HG02610 (cell line): ENCODE measurements at regions not wholly inside any gene's neighbourhood (a gene's known extent, or its start where the extent isn't known, plus 50 kb on each side); places are given as distances from the start of the nearest gene placed in this dataset.

Experiments used
- ATAC-seq: cut with Tn5 transposase; IDR thresholded peaks from one replicate; pipeline ENCODE4 v1.9.1; 2021; ENCODE audit warnings: mild to moderate bottlenecking, moderate library complexity; ENCODE audit not compliant: unreplicated experiment

DNA sequence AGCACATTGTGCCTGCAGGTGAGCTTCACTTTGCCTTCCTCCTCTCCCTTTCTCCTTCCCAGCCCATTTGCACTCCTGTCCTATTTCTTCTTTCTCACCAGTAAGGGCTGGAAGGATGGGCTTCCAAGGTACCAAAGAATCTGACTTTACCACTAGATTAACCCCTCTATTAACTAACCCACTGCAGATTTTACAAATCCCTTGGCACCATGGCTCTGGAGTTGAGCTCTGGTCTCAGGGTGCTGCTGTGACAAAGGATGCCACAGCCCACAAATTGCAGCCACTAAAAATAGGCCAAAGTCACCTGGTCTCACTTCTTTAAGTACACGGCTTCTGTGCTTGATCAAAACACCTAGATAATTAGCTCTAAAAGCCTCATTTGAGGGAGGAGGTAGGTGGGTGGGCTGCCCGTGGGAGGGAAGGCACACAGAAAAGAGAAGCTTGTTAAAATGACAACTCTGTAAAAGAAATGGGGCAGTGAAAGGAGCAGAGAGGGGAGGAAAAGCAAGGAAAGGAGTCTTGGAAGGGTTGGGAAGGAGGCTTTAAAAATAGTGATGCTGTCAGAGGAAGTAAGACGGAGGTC is 327.4 kb downstream of the DRD1 start:
- ATAC-seq: no peak

DNA sequence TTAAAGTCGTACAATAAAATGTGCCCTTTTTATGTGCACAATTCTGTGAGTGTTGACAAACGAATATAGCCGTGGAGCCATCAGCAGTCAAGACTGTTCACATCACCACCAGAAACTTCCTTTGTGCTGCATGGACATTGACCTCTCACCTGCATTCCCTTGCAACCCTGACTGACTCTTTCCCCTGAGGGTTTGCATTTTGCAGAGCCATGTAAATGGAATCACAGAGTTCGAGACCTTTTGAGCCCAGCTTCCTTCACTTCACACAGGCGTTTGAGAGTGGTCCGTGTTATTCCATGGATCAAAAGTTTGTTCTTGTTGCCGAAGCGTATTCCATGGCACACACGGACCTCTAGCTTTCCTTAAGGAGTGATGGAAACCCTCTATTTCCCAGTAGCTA is 328.2 kb downstream of the DRD1 start:
- ATAC-seq: no peak

DNA sequence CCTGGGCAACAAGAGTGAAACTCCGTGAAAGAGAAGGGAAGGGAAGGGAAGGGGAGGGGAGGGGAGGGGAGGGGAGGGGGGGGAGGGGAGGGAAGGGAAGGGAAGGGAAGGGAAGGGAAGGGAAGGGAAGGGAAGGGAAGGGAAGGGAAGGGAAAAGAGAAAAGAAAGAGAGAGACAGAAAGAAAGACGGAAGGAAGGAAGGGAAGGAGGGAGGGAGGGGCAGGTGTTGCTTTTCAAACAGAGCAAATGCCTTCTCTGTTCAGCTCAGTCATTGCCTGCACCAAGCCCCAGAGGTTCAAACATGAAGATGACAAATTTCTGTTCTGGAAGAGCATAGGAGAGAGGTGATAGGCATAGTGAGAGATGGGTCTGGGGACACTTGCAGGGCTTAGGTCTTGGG is 330.0 kb downstream of the DRD1 start:
- no peak for ATAC-seq

DNA sequence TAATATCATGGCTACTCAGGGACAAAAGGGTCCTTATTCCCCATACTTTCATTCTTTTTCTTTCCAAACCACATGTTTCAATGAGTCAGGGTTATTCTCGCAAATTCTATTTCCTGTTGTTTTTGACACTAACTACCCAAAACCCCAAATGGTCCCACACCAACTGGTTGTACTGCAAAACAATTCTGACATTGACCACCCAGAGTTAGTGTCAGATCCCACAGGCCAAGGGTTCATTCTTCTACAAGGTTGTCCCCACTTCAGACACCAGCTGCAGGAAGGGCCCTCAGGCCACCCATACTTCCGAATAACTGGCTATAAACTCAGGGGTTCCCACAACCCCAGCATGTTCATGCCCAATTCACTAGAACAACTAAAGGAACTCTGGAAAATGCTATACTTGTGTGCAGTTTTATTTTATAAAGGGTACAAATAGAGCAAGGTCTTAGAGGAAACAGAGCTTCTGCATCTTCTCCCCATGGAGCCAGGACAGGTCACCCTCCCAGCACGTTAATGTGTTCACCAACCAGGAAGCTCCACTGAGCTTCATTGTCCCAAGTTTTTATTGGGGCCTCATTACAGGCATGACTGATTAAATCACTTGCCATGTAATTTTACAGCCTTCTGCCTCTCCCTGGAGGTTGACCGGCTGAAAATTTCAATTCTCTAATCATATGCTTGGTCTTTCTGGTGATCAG is 334.8 kb downstream of the DRD1 start:
- no peak for ATAC-seq

DNA sequence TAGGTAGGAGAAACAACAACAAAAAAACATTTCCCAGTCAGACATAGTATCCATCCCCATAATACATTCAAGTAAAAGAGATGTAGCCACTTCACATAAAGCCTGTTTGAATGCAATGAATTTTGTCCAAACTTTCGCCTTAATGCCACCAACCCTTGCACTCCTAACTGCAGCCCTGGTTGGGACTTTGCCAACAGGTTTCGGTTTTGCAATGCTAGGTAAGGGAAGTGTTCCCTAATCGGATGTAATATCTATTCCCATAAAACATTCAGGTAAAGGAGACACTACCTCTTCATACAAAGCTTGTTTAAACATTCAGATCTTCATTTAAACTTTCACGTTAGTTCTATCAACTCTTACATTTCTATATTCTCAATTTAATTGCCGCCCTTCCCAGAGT is 336.1 kb downstream of the DRD1 start:
- ATAC-seq: no peak

DNA sequence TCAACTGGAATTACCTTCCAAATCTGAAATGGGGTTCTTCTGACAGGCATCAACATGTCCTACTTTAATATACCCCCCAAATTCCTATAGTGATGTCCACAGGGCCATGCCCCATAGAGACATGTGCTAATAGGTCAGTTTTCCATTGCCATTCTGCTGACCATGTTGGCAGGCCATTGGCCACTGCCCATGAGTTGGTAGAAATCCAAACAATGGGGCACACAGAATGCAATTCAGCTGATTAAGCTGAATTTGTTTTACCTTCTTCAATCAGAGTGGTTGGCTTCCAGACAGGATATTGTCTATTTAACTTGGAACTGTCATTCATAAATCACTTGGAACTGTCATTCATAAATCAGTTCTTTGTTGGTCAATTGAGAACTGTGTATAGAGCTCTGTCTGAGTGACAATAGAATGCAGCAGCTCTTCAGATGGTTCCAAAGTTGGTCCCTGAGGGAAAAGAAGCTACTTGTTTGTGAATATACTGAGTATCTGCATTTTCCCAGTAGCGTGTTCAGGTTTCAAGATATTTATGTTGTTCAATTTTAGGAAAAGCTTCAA is 336.9 kb downstream of the DRD1 start:
- ATAC-seq: no peak

DNA sequence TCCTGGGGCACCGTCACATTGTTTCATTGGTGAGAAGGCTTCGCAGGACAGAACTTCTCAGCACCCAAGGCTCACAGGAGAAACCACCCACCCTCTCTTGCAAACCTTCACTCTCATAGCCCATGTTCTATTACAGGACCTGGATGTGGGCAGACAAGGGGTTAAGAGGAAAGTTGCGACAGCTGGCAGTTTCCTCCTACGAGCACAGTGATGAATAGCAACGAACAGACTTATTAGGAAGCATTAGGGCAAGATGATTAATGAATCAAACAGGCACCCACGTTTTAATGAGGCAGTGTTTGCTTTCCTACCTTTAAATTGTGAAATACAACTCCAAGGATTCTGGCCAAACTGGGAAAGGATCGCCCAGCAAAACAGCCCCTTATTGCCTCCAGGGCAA is 339.3 kb downstream of the DRD1 start:
- no peak for ATAC-seq

DNA sequence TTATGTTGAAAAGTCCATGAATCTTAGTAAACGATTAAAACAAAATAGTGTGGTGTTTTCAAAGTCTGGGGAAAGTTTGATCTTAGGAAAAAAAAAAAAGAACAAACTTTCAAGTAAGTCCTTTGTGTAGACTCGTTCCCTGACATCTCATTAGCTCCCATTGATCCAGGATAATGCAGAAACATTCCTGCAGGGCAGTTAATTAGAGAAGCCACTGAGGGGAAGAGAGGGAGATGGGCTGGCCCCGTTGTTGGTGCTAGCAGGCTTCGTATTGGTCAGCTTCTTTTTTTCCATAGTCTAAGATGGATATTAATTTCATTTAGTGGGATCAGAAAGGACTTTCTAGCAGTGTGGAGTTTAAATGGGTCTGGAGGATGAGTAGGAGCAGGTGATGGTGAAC is 340.2 kb downstream of the DRD1 start:
- no peak for ATAC-seq

DNA sequence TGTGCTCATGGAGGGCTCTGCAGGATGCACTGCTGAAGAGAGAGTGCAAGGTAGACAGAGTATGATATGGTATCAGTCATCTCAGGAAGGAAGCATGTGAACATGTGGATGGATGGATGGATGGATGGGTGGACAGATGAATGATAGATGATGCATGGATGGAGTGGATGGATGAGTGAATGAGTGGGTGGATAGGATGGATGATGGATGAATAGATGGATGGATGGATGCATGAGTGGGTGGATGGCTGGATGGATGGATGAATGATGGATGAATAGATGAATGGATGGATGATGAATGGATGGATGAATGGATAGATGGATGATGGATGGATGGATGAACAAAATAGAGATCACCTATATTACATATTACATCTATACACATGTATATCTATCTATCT is 341.3 kb downstream of the DRD1 start:
- no peak for ATAC-seq

DNA sequence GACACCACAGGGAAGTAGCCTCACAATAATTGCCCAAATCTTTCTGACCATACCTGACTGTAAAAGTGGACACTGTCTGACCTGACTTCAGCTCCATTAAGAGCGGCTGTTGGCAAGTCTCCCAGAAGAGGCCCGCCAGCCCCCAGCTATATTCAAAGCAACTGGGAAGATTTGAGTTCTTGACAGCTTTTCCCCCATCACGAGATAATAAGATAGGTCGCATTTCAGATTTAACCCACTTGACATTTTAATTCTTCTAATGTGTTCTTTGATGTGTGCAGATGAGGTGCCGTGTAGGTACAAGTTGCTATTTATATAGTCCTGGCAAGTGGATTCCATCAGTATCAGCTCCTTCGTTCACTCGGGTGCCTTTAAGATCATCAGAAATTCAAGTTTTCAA is 345.7 kb downstream of the DRD1 start:
- ATAC-seq: no peak

DNA sequence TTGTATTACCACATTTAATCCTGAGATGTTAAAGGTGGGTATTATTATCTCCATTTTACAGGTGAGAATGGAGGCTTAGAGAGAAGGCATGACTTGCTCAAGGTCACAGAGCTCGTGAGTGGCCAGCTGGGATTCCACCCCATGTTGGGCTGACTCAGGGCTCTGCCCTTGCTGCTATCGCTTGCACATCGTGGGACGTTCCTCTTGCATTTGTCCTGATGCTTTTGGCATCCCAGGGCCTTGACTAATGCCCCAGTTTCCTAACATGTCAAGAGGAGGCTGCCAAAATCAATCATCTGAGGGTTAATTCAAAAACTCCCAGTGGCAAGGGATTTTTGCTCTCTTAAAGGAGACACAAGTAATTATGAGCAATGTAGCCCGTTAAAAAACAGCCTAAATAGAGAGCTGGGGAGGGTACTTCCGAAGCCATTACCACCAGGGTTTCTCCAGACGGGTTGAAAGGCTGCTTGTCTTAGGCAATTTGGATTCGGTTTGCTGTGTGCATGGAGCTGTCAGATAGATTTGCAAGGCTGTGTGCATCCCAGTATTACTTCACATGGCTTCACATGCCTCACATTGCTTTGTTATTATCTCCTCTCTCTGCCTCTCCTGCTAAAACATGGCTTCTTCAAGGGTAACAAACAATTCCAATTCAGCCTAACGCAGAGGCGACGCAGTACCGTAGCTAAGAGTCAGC is 347.4 kb downstream of the DRD1 start:
- no peak for ATAC-seq

DNA sequence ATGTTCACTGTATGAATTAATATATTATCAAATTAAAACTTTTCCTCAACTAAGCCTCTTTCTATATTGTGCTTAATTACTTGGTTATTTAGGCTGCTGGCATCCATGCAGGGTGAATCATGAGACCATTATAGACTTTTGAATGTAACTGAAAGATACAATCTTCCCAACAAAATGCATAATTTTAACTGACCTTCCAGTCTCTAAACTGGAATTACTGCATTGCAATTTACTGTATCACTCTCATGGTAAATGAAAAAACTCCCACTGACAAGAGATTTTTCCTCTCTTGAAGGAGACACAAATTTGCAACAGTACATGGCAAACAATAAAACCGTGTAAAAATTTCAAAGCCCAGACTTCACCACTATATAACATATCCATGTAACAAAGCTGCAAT is 349.5 kb downstream of the DRD1 start:
- no peak for ATAC-seq

DNA sequence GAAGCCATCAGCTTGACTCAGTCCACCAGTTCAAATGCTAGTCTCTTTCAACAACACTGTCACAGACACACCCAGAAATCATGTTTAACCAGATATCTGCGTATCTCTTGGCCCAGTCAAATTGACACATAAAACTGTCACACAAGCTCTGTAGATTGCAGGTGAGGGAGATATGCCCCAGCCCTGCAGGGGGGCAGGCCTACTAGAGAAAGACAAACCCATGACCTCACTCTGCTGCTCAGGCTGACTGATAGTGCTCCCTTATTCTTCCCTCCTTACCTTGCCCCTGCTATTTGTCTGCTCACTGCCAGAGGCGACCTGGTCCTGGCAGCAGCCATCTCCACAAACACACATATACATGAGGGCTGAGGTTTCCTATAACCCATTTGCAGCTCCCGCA is 351.3 kb downstream of the DRD1 start:
- ATAC-seq: no peak

DNA sequence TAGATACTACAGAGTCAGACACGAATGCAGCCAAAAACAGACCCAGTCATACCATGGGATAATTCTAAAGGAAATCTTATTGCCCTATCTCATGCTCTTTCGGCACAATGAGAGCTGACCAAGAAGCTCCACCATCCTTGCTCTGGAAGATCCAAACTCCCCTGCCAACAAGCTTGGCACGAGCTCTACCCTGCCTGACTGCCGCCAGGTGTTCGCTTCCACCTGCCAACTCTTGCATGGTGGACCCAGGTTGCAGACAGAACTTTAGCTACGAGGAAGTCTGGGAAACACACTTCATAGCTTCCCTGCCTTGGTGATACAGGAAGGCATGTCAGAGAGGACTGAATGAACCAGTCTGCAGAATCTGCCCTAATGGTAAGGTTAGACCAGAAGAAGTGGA is 355.0 kb downstream of the DRD1 start:
- no peak for ATAC-seq

DNA sequence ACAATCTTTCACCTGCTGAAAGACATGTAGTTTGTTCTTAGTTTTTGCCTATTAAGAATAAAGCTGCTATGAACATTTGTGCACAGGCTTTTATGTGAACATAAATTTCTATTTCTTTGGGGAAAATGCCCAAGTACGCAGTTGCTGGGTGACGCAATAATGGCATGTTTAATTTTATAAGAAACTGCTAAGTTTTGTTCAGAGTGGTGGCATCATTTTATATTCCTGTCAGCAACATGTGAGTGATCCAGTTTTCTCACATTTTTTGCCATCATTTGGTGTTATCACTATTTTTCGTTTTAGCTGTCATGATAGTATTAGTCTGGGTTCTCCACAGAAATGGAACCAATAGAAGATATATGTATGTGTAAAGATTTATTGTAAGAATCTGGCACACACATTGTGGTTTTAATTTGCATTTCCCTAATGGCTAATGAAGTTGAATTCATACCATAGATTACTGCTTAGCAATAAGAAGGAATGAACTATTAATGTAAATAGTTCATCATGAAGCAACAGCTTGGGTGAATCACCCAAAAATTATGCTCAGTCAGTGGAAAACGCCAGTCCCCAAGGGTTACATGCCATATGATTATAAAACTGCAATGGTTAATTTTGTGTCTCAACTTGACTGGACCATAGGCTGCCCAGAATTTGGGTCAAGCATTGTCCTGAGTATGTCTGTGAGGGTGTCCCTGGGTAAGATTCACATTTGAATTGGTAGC is 358.6 kb downstream of the MSX2 start:
- no peak for ATAC-seq

DNA sequence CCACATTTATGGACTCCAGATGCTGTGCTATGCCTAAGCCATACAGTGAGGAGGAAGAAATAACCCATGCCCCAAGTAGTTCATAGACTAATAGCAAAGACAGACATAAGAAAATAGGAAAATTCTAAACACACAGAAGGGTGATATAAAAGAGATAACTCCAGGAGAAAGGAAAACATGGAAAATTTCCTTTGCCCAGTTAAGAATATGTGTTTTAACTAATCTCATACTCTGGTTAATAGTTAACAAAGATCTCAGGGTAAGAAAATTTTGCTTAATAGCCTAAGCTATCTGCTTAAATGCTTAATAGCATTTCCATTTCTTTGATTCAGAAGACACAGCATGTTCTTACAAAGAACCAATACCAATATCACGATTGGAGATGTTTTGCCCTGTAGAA is 358.0 kb downstream of the MSX2 start:
- ATAC-seq: no peak

DNA sequence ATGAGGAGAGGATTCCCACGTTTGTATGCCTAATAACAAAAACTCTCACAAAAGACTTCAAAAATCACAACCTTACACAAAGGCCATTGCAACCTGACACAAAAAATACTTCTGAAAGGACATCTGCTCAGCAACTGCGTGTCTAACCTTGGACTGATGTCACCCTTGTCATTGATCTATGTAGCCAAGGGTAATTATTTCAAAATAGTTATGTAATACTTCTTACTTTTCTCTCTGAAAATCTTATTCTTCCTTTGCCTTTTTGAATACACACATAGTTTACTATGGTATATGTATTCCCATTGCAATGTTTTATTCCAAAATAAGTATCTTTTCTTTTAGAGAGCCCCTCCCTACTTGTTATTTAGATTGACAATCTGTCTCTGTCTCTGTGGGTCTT is 355.3 kb downstream of the MSX2 start:
- no peak for ATAC-seq

DNA sequence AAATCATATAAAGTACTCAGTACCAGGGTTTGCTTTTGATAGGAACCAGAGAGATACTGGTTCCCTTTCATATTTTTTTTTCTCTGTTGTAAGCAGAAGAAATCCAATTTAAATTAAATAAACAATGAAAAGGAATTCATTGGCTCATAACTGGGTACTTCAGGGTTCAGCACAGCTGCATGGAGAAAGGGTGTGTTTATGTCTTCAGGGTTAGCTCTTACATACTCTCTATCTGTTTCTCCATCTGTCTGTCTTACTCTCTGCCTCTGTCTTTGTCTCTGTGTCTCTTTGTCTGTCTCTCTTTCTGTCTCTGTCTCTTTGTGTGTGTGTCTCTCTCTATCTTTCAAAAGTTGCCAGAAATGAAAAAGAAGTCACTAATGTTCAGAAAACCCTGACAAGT is 345.9 kb downstream of the MSX2 start:
- ATAC-seq: no peak

DNA sequence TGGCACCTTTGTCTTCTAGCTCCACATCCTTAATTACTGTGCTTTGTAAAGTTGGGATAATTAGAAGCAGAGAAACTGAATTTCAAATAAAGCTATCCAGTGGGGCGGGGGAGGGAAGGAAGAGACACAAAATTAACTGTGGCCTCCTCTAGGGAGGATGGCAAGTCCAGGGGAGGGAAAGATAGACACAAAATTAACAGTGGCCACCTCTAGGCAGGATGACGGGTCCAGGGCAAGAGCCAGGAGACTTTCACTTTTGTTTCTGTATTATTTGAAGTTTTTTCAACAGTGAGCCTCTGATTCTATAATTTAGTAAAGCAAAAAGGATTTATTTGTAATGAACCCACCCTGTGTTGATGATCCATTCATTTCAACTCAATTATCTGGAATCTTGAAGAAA is 335.9 kb downstream of the MSX2 start:
- no peak for ATAC-seq

DNA sequence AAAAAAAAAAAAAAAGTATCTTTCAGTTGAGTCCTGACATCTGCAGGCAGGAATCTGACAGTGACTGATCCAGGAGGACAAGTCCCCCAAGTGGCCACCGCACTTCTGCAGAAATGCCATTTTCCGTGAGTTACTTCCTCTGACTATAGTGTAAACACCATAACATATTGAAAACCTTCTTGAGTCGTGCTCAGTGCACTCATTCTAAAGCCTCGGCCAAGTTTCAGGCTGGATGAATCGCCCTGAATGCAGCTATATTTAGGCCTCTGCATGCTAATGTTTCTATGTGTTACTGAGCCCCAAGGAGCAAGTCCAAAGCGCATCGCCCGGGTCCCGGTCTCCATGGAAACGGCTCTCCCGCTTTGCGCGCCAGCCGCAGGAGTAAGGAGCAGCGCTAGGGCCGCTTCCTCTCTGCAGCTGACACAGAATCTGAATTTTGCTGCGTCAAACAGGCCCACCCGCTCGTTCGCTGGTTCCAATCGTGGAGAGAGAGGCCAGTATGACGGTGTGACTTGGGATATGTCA is 335.4 kb downstream of the MSX2 start:
- no peak for ATAC-seq

DNA sequence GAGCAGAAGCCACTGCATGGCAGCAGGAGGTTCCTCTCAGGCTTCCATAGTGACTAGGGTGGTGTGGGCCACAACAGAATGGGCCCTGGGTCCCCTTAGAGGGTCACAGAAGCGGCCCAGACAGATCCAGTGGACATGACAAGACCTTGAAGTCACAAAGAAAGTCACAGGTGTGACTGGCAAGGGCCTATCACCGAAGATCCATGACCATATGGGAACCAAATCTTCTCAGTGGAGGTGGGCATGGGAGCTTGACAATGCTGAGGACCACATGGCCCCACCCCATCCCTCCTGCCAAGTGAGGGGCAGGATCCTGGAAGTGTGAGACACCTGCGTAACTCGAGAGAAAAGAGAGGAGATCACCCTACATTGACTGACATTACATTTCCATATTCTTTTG is 332.4 kb downstream of the MSX2 start:
- ATAC-seq: no peak
